ENCODE measurements at regions not wholly inside any gene's neighbourhood (a gene's known extent, or its start where the extent isn't known, plus 50 kb on each side); places are given as distances from the start of the nearest gene placed in this dataset.

DNA sequence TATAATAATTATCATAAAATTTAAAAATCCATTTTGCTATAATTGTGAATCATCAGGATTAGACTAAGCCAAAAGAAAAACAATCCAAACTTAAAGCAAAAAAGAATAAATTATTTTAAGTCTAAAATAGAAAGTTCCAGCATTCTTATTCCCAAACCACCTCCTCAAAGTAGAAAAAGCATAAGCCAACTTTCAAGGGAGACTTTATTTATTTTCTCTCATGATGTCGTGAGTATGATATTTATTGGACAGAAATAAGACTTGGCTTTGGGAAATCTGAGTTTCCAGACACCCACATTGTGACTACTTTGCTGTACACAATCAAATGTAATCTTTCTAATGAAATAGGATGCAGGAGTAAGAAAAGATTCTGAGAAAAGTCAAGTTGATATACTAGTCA, 372.1 kb downstream of the MTRR start:
- no peak for DNase-seq (ENCODE audit: low spot score)

DNA sequence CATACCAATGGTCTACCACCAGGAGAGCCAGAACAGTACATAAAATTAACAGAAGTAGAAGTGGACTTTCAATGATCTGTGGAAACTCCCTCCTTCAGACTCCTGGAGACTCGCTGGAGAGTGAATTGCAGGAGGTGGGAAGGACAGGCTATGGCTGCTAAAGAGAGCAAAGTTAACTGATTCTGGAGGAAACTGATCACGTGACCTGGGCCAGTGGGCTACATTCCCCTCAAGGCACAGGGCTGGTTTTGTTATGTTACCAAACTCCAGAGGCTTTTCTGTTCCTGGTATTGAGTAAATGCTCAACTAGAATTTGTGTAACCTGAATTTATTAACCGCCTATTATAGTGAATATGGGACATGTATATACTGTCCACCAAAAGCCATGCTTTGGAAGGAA, 372.6 kb downstream of the MTRR start:
- no peak for DNase-seq (ENCODE audit: low spot score)

DNA sequence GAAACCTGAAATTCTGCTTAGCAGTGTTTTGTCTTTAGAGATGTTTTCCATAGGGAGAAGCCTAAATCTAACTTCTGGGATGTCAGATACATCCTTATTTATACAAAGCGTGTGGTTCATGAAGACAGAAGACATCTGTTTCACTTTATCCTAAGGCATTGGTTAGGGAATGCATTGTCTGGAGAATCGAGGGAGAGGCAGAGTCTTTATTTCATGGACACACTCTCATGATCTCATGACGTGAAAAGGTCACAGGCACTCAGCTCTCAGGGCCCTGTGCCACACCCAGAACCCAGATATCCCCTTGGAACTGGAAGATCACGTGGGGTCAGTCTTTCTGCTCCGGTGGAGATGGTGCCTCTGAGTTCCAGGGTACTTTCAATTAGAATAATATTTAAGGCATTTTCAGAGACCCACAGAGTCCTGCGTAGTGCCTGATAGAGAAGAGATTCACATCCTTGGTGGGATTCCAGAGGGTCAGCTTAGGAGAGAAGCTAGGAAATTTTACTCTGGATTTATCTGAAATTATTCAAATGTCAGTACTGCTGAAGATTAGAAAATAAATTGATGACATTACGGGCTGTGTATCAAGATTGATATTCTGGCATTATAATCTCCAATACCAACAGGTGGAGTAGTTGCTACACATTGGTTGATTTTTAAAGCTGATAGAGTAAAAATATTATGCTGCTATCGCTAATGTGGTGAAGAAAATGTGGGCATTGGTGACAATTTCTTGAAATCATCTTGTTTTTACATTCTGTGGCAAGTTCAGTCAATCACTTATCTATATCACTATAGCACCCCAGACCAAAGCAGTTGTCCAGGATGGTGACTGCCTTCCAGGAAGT, 378.3 kb downstream of the MTRR start:
- no peak for DNase-seq (ENCODE audit: low spot score)

DNA sequence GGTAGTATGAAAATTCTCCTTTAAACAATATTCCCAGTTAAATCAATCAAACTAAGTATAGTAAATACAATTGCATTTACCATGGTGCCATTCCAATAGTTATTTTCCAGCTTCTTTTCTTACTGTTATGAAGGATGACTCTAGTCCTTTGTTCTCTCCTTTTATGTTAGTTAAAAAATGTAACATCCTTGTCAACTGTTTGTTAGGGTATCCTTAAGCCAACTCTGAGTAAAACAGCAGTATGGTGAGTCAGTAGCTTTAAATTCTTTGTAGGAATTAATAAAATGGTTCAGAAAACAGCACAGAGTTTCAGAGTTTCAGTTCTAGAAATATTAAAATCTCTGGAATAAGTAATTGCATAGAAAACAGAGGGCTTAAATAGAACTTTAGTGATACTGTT, 384.4 kb downstream of the MTRR start:
- no peak for DNase-seq (ENCODE audit: low spot score)

DNA sequence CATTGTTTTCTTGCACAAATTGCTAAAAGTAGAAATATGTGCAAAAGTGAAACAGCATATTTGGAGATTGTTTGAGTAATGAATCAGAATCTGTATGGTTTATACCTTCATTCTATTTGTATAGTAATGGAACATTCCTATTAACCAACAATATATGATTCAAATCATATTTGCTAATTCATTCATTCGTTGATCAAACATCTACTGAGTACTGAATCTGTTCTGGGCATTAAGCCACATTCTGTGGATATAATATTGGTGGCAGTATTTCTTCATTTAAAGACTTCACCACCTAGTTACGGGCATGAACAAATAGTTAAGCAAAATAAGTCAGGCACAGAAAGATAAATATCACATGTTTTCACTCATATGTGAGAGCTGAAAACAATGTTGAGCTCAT, 385.7 kb downstream of the MTRR start:
- DNase-seq (ENCODE audit: low spot score): no peak

DNA sequence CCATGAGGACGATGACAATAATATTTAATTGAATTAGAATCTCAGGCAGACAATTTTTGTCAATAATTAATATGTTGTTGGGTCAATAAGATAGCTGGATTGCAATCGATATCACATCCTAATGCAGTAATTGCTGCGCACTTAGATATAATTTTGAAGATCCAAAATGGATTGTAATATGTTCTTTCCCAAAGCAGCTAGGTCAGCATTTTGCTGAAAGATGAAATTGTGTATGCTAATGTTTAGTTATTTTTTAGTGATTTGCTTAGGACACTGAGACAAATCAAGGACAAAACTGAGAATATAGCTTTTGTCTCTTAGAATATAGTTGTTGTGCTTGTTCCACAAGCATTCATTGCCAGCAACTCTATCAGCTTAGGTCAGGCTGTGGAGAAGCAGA, 389.9 kb downstream of the MTRR start:
- DNase-seq (ENCODE audit: low spot score): no peak

DNA sequence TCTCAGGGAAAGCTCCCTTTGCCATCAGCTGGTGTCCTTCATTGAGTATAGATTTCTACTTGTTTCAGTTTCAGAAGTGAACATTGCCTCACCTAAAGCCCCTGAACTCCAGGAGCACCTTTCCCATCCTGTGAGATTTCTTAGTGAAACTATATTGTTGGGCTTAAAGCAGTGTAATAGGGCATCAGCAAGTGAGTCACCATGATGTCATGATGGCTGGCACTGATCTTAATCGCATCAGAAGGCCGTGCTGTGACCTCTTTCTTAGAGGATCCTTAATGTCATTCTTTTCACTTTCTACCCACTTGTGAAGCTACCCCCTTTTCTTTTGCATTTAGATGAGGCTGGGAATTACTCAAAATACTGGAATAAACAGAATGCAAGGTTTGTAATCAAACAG, 401.3 kb downstream of the MTRR start:
- no peak for DNase-seq (ENCODE audit: low spot score)

DNA sequence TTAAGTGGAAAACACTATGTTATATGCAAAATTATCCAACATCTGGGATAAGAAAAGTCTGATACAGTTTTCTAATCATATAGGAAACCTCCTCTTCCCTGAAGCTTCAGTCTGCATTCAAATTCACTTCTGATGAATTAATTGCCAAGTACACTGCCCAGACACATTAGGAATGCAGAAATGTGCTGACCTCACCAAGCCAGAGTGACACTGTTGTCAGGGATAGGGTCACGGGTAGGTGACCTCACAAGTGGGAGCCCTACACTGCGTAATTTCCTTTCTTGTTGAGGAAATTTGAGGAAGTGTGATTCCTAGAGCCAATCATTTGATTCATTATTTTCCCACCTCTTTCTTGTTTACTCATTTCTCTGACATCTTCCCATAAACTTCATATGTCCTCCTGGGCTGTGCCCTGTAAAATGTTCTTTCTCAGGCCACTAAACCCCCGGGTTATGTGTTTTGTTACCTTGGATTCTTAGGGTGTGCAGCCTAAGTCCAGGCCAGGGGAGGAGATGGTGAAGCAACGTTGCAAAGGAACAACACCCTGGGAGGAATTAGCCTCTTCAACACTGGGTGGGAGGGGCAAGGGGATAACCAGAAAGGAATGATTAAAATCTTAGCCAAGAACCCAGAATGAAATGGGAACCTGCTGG, 411.9 kb downstream of the MTRR start:
- no peak for DNase-seq (ENCODE audit: low spot score)

DNA sequence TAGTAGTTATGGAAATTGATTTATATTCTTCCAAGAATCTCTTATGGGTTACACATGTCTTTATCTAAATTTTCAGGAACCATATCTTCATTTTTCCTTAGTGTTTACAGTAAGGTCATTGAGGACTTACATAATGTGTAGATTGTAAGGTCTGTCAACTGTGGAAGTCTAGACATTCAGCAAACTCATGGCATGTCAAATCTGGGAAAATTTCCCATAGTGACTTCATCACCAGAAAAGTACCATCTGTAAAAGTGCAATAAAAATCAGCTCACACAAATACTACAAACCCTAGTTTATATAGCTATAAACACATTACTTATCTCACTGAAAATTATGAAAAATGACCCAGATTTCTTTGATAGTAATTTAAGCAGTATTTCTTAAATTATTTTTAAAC, 419.4 kb downstream of the MTRR start:
- DNase-seq (ENCODE audit: low spot score): no peak

DNA sequence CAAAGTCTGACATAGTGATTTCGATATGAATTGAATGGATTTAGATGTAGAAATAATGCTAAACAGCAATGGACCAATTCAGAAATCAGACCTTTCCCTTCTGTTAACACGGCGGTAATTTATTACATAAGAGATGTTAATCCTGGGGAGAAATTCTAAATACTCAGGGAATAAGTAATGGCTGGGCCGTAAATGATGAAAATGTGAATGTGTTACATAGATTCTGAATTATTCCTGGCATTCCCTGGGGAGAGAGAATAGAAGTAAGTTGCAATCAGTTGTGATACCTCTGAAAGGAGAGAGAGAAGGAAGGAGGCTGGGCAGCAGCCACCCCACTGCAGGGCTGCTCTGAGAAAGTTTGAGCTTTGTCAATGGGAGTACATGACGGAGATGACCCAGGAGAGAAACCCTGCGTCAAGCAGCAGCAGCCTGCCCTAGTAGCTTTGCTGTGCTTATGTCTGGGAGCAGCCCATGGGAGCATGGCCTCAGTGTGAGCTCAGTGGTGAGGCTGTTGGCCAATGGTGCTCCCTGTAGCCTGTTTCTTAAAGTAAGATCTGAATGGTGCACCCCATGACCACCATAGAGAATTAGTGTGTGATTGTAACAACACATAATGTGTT, 420.1 kb downstream of the MTRR start:
- no peak for DNase-seq (ENCODE audit: low spot score)

DNA sequence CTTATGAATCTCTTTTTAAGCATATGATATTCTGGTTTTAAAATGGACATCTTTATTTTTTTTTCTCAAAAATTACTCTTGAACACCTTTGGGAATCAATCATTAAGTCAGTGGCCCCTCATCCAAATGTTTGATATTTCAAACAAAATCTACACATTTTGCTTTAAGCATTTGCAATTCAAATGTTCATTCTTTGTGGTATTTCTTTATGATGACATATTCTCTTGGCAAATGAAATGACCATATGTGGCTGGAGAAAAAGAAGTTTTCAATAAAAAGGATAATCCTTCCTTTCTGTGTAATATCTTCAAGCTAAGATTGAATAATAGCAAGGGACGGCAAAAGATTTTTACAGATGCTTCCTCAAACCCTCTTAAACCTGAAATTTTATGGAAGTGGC, 420.8 kb downstream of the MTRR start:
- DNase-seq (ENCODE audit: low spot score): no peak

DNA sequence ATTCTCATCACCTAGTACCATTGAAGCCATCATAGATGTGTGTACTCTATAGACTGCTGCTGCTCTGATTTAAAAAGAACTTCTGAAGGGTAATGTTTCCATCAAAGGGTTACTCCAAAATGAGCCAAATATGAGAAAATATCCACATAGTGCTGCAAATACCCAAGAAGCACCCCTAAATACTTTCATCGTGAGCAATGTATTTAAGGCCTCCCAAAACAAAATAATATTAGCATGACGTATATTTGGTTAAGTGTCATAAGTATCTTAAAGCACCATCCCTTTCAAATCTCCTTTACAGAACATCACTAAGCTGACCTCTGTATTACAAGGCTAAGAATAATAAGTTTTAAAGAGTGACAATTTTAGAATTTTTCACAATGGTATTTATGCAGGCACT, 421.8 kb downstream of the MTRR start:
- no peak for DNase-seq (ENCODE audit: low spot score)

DNA sequence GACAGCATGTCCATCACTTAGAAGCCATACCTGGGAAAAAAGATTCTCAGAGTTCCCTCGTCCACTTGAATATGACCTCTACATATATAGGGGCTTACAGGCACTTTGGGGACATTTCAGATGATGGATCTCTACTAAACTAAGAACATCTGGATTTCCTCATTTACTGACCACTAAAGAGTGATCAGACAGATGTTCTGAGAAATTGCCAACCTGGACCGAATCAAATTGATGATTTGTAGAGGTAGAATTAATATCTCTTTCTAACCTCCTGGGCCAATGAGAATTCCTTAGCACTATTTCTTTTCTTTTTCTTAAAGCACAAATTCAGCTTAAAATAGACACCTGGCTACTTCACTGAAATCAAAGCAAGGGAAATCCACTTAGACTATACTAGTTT, 422.7 kb downstream of the MTRR start:
- no peak for DNase-seq (ENCODE audit: low spot score)

DNA sequence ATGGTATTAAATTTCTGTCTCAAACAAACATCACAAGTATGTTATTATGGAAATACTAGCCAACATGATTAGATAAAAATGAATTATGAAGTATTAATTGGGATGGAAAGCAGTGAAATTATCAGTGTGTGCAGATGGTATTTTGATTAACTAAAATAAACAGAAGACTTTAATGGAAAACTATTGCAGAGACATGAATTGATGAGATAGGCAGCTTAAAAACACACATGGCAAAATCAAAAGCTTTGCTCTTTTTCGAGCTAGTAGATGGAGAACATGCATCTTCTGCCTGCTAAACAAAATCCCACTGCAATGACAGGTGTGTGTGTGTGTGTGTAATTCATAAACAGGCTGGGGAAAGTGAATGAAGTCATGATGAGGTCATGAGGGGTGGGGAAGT, 426.2 kb downstream of the MTRR start:
- DNase-seq (ENCODE audit: low spot score): no peak

DNA sequence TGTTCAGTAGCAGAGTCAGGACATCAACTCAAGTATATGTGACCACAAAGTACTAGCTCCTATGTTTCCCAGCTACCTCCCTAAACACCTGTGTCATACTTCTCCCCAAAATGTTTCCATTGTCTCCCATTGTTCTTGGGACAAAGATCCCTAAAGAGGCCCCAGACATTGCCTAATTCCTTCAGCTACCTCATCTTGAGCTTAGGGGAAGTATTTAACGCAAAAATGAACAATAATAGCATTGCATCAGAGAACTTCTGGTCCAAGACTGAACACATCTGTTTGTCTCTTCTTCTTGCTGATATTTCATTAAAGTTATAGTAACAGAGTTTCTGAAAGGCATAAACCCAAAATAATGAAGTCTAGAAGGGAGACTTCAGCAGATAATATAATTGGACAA, 430.8 kb downstream of the MTRR start:
- DNase-seq (ENCODE audit: low spot score): no peak

DNA sequence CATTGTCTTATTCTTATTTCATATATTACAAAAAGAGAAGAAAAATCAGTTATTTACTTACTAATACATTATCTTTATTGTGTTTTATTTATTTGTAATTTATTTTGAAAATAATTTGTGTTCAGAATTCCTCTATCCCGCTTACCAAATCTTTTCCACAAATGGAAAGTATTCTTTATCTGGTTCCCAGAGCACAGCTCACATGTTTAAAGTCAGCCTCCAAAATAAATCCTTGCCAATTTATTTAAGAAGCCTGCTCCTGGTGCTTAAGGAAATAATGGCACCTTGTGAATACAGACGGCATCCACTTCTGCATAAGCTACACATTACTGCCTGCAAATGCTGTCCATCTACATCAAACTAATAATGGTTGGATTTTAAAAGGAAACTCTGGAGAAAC, 435.4 kb downstream of the MTRR start:
- no peak for DNase-seq (ENCODE audit: low spot score)

DNA sequence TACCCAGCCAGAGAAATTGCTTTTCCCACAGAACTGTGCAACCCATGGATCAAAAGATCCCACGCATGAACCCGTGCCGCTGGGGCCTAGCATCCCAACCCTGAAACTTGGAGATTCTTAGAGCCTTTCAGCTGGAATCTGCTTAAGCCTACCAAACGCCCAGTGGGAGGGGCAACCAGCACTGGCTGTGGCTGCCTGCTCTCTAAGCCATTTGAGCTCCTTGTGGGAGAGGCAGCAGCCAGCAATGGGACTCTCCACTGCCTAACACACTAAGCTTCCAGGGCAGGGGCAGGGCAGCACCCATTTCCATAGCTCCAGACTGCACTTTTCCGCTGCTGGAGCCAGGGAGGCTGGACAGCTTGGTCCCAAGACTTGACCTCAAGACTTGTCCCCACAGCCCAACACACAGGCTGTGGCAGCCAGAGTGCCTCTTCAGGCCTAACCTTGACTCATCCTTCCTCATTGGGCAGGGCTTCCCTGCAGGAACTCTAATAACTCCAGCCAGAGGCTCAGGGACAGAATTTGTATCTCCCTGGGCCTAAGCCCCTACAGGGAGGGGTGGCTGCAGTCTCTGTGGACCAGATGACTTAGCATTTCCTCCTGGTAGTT, 437.4 kb downstream of the MTRR start:
- DNase-seq (ENCODE audit: low spot score): no peak

DNA sequence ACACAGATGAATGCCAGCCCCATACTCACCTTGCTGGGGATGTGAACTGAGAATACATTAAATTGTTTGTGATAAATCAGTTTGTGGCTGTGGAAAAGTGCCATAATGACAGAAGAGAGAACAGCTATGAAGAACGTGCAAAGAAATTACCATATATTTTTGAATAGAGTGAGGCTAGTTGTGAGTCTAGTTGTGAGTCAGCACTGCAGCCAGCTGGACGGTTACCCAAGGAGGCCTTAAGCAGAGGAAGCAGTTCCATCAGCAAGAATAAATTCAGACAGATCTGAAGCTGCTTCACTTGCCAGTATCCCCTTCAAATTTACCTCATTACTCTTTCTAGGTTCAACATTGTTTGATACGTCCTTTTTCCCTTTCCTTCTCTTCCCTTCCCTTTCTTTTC, 446.0 kb downstream of the MTRR start:
- no peak for DNase-seq (ENCODE audit: low spot score)

DNA sequence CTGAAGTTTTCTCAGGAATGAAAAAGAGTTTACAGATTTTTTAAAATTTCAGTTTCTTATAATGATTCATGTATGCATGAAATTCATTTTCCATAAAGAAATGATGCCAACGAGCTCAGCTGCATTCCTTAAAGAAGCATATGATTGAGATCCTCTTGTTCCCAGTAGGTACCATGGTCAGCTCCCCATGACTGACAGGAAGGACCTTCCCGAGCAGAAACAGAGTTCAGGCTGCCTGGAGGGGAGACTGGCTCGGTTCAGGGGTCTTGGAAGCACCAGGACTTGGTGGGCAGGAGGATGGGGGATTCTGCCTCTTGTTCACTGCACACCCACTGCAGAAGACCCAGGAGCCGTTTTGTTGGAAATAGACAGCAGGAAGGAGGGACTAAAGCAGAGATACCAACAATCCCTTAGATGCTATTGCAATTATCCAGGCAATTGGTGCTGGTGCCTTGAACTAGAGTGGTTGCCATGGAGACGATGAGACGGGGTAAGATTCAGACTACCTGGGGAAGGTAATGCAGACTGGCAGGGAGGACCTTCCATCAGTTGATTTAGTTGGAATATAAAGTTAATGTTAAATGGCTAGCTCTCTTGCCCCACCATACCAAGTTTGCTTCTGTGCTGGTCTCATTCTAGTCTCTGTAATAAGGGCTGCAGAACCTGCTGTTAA, 447.8 kb downstream of the MTRR start:
- DNase-seq (ENCODE audit: low spot score): no peak

DNA sequence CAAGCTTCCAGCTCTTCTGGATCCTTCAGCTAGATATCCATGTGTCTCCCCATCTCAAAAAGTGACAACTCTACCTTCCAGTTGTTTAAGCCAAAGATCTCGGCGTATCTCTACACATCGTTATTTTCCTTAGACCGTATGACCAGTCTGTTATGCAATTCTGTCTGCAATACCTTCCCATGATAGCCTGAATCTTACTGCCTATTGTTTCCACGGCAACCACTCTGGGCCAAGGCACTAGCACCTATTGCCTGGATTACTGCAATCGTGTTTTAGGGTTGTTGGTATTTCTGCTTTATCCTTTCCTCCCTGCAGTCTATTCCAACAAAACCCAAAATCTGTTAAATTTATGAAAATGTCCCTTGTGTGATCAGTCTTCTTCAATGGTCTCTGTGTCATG, 448.4 kb downstream of the MTRR start:
- no peak for DNase-seq (ENCODE audit: low spot score)

DNA sequence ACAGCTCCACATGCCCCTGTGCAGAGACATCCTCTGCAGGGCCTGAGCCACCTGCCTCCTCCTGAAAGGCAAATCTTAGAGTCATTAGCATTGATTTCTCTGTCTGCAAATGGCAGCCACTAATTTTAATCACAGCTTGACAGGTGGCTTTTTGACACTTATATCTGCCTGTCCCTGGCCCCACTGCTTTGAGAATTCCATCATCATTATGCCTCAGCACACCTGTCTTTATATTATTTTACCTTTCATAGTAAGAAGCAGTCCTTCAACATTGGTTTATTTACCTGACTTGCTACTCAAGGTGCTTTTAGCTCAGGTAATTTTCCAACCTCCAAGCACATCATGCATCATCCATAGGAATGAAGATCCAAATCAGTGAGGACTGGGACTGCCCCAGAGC, 451.3 kb downstream of the MTRR start:
- no peak for DNase-seq (ENCODE audit: low spot score)

DNA sequence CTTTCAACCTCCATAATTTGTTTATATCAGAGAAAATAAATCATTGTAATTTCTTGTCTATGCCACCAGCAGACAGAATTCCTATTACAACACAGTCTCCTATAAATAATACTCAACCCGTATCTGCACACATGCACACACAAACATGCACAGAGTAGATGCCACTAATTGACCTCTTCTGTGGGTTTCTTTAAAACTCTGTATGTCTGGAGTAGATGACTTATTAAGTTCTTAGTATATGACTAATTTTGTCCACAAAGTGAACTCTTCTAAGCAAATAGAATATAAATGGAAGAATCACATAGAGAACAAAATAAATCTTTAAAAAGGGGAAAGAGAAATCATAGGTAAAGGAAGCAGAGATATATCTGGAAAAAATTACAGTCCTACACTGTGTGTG, 452.3 kb downstream of the MTRR start:
- DNase-seq (ENCODE audit: low spot score): no peak

DNA sequence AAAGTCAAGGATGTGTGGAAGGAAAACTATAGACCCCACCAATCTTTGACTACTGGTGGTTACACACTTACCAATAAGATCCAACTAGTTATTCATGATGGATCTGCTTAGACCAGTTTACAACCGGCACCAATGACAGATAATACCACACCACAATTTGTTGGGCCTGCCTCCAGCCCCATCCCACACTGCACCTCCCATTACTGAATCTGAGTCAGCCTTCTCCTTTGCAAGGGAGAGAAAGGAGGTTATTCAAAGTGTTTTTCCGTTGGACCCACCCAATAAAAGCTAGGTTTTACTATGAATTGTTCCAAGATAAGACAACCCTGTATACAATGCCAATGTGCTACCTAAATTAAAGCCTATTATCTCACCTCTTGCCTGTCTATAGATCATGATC, 453.5 kb downstream of the MTRR start:
- no peak for DNase-seq (ENCODE audit: low spot score)

Data from AG08396 (cell line).